ENCODE measurements at regions not wholly inside any gene's neighbourhood (a gene's known extent, or its start where the extent isn't known, plus 50 kb on each side); places are given as distances from the start of the nearest gene placed in this dataset.
"Not testable (repeated sequence)": the region's sequence is repeated elsewhere in the genome, so short reads cannot be mapped to it uniquely, and the experiment has no call there.

DNA sequence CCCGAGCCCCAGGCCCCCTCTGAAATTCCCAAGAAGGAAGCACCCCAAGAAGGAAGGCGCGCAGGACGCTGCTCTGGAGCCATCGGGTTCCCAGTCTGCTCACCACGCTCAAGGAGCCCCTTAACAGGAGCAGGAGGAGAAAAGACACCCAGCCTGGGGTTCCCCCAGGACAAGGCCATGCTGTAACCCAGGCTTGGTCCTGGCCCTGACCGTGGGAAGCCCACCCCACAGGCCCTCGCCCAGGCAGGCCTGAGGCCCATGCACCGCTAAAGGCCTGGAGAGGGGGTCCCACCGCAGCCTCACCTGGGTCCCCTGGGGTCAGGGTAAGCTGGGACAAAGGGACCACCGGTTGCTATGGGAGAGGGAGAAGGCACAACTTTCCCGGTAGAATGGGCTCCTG, 309.3 kb downstream of the TP53TG3F start:
- H3K9me3 ChIP-seq (replicated peaks in 1 of 2; ENCODE audit: control insufficient read depth in 1 of 2, insufficient read depth in 1 of 2, low read length in 2 of 2); H3K36me3 Mint-ChIP-seq; H3K9ac ChIP-seq (ENCODE audit: insufficient read depth, low read length, poor library complexity, severe bottlenecking); H2AFZ ChIP-seq (ENCODE audit: insufficient read depth, low read depth, low read length, poor library complexity, severe bottlenecking); intact Hi-C loops (cut with micrococcal nuclease); H3K4me2 ChIP-seq (replicated peaks; ENCODE audit: extremely low read depth, low read length, poor library complexity, severe bottlenecking); H3K36me3 ChIP-seq (replicated peaks in 1 of 2; ENCODE audit: control insufficient read depth in 1 of 2, insufficient read depth in 2 of 2, low read length in 2 of 2); H3K4me3 Mint-ChIP-seq; H4K20me1 ChIP-seq (ENCODE audit: insufficient read depth, low read length); H3K27me3 ChIP-seq (ENCODE audit: control insufficient read depth in 2 of 2, insufficient read depth in 2 of 2, low read length in 2 of 2); H3K4me1 ChIP-seq (ENCODE audit: control insufficient read depth in 1 of 2, insufficient read depth in 2 of 2, low read length in 2 of 2); H3K27me3 Mint-ChIP-seq (ENCODE audit: low read depth in 3 of 3); H3K27ac Mint-ChIP-seq; H3K27ac ChIP-seq (ENCODE audit: low read depth in 1 of 2, low read length in 2 of 2); H3K79me2 ChIP-seq (ENCODE audit: insufficient read depth, low read length); H3K4me3 ChIP-seq (replicated peaks in 1 of 3; ENCODE audit: low read depth in 2 of 3, low read length in 3 of 3); DNase-seq; H3K4me1 Mint-ChIP-seq: not testable (repeated sequence)
- peaks cover 2 to 15% (median 9%) of the 10 kb centered on the region in 7 donors for H3K9me3 Mint-ChIP-seq
- 97% methylated on average over 5 of the region's 12 CpGs for WGBS (ENCODE audit: insufficient coverage)

- 80% methylated on average over 2 of the region's 25 CpGs for WGBS (ENCODE audit: insufficient coverage)
- not testable (repeated sequence) for H4K20me1 ChIP-seq (ENCODE audit: insufficient read depth, low read length)
These were observed 309.9 kb downstream of the TP53TG3F start for GRCh38 chr16:33769180-33769846.

GRCh38 chr16:33770478-33770877, 311.1 kb downstream of the TP53TG3F start:
- H3K4me1 Mint-ChIP-seq; H3K27ac ChIP-seq (ENCODE audit: low read depth in 1 of 2, low read length in 2 of 2); H3K4me3 Mint-ChIP-seq; H3K36me3 Mint-ChIP-seq; intact Hi-C loops (cut with micrococcal nuclease); H3K4me2 ChIP-seq (replicated peaks; ENCODE audit: extremely low read depth, low read length, poor library complexity, severe bottlenecking); DNase-seq; H3K79me2 ChIP-seq (ENCODE audit: insufficient read depth, low read length); H3K4me3 ChIP-seq (replicated peaks in 1 of 3; ENCODE audit: low read depth in 2 of 3, low read length in 3 of 3); H3K27me3 ChIP-seq (ENCODE audit: control insufficient read depth in 2 of 2, insufficient read depth in 2 of 2, low read length in 2 of 2); H3K9me3 ChIP-seq (replicated peaks in 1 of 2; ENCODE audit: control insufficient read depth in 1 of 2, insufficient read depth in 1 of 2, low read length in 2 of 2); H3K4me1 ChIP-seq (ENCODE audit: control insufficient read depth in 1 of 2, insufficient read depth in 2 of 2, low read length in 2 of 2); H4K20me1 ChIP-seq (ENCODE audit: insufficient read depth, low read length); H3K36me3 ChIP-seq (replicated peaks in 1 of 2; ENCODE audit: control insufficient read depth in 1 of 2, insufficient read depth in 2 of 2, low read length in 2 of 2); H3K27me3 Mint-ChIP-seq (ENCODE audit: low read depth in 3 of 3); H3K27ac Mint-ChIP-seq; H3K9ac ChIP-seq (ENCODE audit: insufficient read depth, low read length, poor library complexity, severe bottlenecking); H2AFZ ChIP-seq (ENCODE audit: insufficient read depth, low read depth, low read length, poor library complexity, severe bottlenecking): not testable (repeated sequence)
- WGBS (ENCODE audit: insufficient coverage): 59% methylated on average over 40 of the region's 66 CpGs
- peaks cover 8 to 19% (median 17%) of the 10 kb centered on the region in 7 donors for H3K9me3 Mint-ChIP-seq

More at GRCh38 chr16:33769180-33769846, 309.9 kb downstream of the TP53TG3F start:
- H3K27ac ChIP-seq (ENCODE audit: low read depth in 1 of 2, low read length in 2 of 2); H2AFZ ChIP-seq (ENCODE audit: insufficient read depth, low read depth, low read length, poor library complexity, severe bottlenecking); H3K4me1 Mint-ChIP-seq; H3K4me1 ChIP-seq (ENCODE audit: control insufficient read depth in 1 of 2, insufficient read depth in 2 of 2, low read length in 2 of 2); H3K36me3 Mint-ChIP-seq; H3K36me3 ChIP-seq (replicated peaks in 1 of 2; ENCODE audit: control insufficient read depth in 1 of 2, insufficient read depth in 2 of 2, low read length in 2 of 2); H3K27me3 ChIP-seq (ENCODE audit: control insufficient read depth in 2 of 2, insufficient read depth in 2 of 2, low read length in 2 of 2); DNase-seq; H3K27me3 Mint-ChIP-seq (ENCODE audit: low read depth in 3 of 3); intact Hi-C loops (cut with micrococcal nuclease); H3K4me2 ChIP-seq (replicated peaks; ENCODE audit: extremely low read depth, low read length, poor library complexity, severe bottlenecking); H3K4me3 Mint-ChIP-seq; H3K4me3 ChIP-seq (replicated peaks in 1 of 3; ENCODE audit: low read depth in 2 of 3, low read length in 3 of 3); H3K27ac Mint-ChIP-seq; H3K79me2 ChIP-seq (ENCODE audit: insufficient read depth, low read length); H3K9me3 ChIP-seq (replicated peaks in 1 of 2; ENCODE audit: control insufficient read depth in 1 of 2, insufficient read depth in 1 of 2, low read length in 2 of 2); H3K9ac ChIP-seq (ENCODE audit: insufficient read depth, low read length, poor library complexity, severe bottlenecking): not testable (repeated sequence)
- H3K9me3 Mint-ChIP-seq: peaks cover 5 to 18% (median 14%) of the 10 kb centered on the region in 7 donors

DNA sequence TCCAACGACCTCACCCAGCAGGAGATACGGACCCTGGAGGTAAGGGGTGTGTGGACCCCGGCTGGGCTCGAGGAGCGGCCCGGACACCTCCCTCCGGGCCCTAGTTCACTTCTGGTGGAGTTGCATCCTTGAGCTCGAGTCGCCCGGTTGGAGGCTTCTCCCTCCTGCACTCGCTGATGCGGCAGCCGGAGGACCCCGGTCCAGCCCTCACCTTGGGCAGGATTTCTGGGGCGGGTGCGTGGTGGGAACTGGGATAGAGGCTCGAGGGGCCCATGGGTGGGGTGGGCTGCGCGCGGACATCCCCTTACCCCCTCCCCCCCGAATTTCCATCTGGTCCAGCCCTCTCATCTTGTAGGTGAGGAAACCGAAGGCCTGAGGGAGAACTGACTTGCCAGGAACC, 311.8 kb downstream of the TP53TG3F start:
- H3K4me1 ChIP-seq (ENCODE audit: control insufficient read depth in 1 of 2, insufficient read depth in 2 of 2, low read length in 2 of 2); H3K4me3 Mint-ChIP-seq; H3K36me3 Mint-ChIP-seq; DNase-seq; H3K36me3 ChIP-seq (replicated peaks in 1 of 2; ENCODE audit: control insufficient read depth in 1 of 2, insufficient read depth in 2 of 2, low read length in 2 of 2); H2AFZ ChIP-seq (ENCODE audit: insufficient read depth, low read depth, low read length, poor library complexity, severe bottlenecking); H3K4me1 Mint-ChIP-seq; H3K9ac ChIP-seq (ENCODE audit: insufficient read depth, low read length, poor library complexity, severe bottlenecking); H3K4me3 ChIP-seq (replicated peaks in 1 of 3; ENCODE audit: low read depth in 2 of 3, low read length in 3 of 3); H3K9me3 ChIP-seq (replicated peaks in 1 of 2; ENCODE audit: control insufficient read depth in 1 of 2, insufficient read depth in 1 of 2, low read length in 2 of 2); H3K27me3 ChIP-seq (ENCODE audit: control insufficient read depth in 2 of 2, insufficient read depth in 2 of 2, low read length in 2 of 2); H4K20me1 ChIP-seq (ENCODE audit: insufficient read depth, low read length); H3K27ac Mint-ChIP-seq; intact Hi-C loops (cut with micrococcal nuclease); H3K79me2 ChIP-seq (ENCODE audit: insufficient read depth, low read length); H3K4me2 ChIP-seq (replicated peaks; ENCODE audit: extremely low read depth, low read length, poor library complexity, severe bottlenecking); H3K27me3 Mint-ChIP-seq (ENCODE audit: low read depth in 3 of 3); H3K27ac ChIP-seq (ENCODE audit: low read depth in 1 of 2, low read length in 2 of 2): not testable (repeated sequence)
- H3K9me3 Mint-ChIP-seq: peaks cover 8 to 19% (median 17%) of the 10 kb centered on the region in 7 donors
- no CpG with 5 or more reads among the region's 22 CpGs for WGBS (ENCODE audit: insufficient coverage)
